ENCODE measurements at regions not wholly inside any gene's neighbourhood (a gene's known extent, or its start where the extent isn't known, plus 50 kb on each side); places are given as distances from the start of the nearest gene placed in this dataset.
A peak's percentile ranks its signal among the peaks of the same experiment; 100 is the strongest.

DNA sequence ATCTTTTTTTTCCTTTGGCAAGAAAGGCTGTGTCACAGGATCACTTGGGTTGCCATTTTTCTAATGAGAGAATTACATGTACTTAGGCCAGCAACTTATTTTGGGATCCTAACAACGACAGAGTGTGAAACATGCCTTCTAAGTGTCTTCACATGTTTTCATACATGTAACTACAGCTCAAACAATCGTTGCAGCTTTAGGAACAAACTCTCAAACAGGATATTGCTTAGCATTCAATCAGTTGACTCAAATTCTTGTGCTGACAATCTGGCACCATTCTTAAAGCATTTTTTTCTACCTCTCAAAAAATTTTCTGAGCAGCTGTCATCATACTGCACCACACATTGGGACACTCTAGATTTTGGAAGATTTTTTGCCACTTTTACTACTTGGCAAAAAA is 435.5 kb downstream of the HINT1 start:
- Histone ChIP-seq H3K79me1 (ENCODE audit: low read depth, low read length) (no peaks in the 10 kb centered on the region), H4K91ac (ENCODE audit: low read depth, low read length, poor library complexity) (no peak overlapping the region), H2BK120ac (ENCODE audit: low read depth, low read length) (no peak overlapping the region), H3K4me2 (ENCODE audit: insufficient read depth, low read length, poor library complexity, severe bottlenecking) (no peak overlapping the region), H3K27ac (replicated peaks; ENCODE audit: low read length) (no peak overlapping the region), H2BK12ac (ENCODE audit: low read length) (no peak overlapping the region), H3K4me3 (ENCODE audit: low read length in 2 of 2) (no peak overlapping the region), H2AK5ac (ENCODE audit: low read depth, low read length) (no peak overlapping the region), H3K9ac (ENCODE audit: low read depth, low read length, poor library complexity) (no peak overlapping the region), H2BK15ac (ENCODE audit: low read length) (no peak overlapping the region), H3K4ac (ENCODE audit: low read length) (no peak overlapping the region), H3K18ac (ENCODE audit: low read length) (no peak overlapping the region), H3K23ac (ENCODE audit: low read depth, low read length, poor library complexity) (no peak overlapping the region), H3K14ac (ENCODE audit: low read length) (no peak overlapping the region), H2BK5ac (ENCODE audit: low read length) (no peak overlapping the region), H2AFZ (ENCODE audit: low read length) (no peak overlapping the region), H4K8ac (ENCODE audit: low read depth, low read length) (no peak overlapping the region), H3K9me3 (replicated peaks in 1 of 2; ENCODE audit: control insufficient read depth in 2 of 2, insufficient read depth in 1 of 2, low read depth in 1 of 2, low read length in 2 of 2) (no peaks in the 10 kb centered on the region), H3K4me1 (ENCODE audit: control insufficient read depth in 2 of 2, insufficient read depth in 1 of 2, low read depth in 1 of 2, low read length in 2 of 2) (no peaks in the 10 kb centered on the region), H3K27me3 (ENCODE audit: control insufficient read depth in 3 of 3, insufficient read depth in 3 of 3, low read depth in 1 of 3, low read length in 3 of 3) (no peaks in the 10 kb centered on the region), H3K36me3 (replicated peaks in 1 of 2; ENCODE audit: control insufficient read depth in 2 of 2, insufficient read depth in 2 of 2, low read length in 2 of 2) (no peaks in the 10 kb centered on the region)
- DNase-seq (ENCODE audit: low spot score): no peak
- no CpG with 5 or more reads among the region's 2 CpGs for WGBS, 2 donors (ENCODE audit: extremely low coverage in 2 of 2, insufficient read length in 2 of 2, insufficient replicate concordance in 1 of 2)

DNA sequence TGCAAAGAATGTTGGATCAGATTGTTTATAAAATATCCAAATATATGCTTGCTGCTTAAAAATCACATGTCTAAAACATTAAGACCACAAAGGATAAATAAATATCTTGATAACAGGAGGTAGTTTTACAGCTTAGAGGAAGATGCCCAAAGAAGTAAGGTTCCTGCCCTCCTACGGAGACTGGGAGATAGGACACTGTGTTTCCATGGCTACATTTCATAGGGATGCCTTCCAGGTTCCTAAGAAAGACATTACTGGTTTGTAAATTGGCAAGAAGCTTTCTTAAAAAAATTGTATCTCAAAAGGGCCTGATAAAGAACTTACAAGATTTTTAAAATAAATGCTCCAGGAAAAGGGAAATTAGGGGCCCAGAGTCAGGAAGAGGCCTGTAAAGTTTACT is 437.2 kb downstream of the HINT1 start:
- Histone ChIP-seq H2AK5ac (ENCODE audit: low read depth, low read length) (no peak overlapping the region), H3K27me3 (ENCODE audit: control insufficient read depth in 3 of 3, insufficient read depth in 3 of 3, low read depth in 1 of 3, low read length in 3 of 3) (no peaks in the 10 kb centered on the region), H2BK15ac (ENCODE audit: low read length) (no peak overlapping the region), H3K4me1 (ENCODE audit: control insufficient read depth in 2 of 2, insufficient read depth in 1 of 2, low read depth in 1 of 2, low read length in 2 of 2) (no peaks in the 10 kb centered on the region), H4K8ac (ENCODE audit: low read depth, low read length) (no peak overlapping the region), H3K79me1 (ENCODE audit: low read depth, low read length) (no peaks in the 10 kb centered on the region), H2BK120ac (ENCODE audit: low read depth, low read length) (no peak overlapping the region), H2AFZ (ENCODE audit: low read length) (no peak overlapping the region), H2BK12ac (ENCODE audit: low read length) (no peak overlapping the region), H3K14ac (ENCODE audit: low read length) (no peak overlapping the region), H3K9me3 (replicated peaks in 1 of 2; ENCODE audit: control insufficient read depth in 2 of 2, insufficient read depth in 1 of 2, low read depth in 1 of 2, low read length in 2 of 2) (no peaks in the 10 kb centered on the region), H3K4ac (ENCODE audit: low read length) (no peak overlapping the region), H3K23ac (ENCODE audit: low read depth, low read length, poor library complexity) (no peak overlapping the region), H3K4me2 (ENCODE audit: insufficient read depth, low read length, poor library complexity, severe bottlenecking) (no peak overlapping the region), H3K9ac (ENCODE audit: low read depth, low read length, poor library complexity) (no peak overlapping the region), H3K36me3 (replicated peaks in 1 of 2; ENCODE audit: control insufficient read depth in 2 of 2, insufficient read depth in 2 of 2, low read length in 2 of 2) (no peaks in the 10 kb centered on the region), H4K91ac (ENCODE audit: low read depth, low read length, poor library complexity) (no peak overlapping the region), H3K27ac (replicated peaks; ENCODE audit: low read length) (no peak overlapping the region), H3K4me3 (ENCODE audit: low read length in 2 of 2) (no peak overlapping the region), H3K18ac (ENCODE audit: low read length) (no peak overlapping the region), H2BK5ac (ENCODE audit: low read length) (no peak overlapping the region)
- no CpG with 5 or more reads among the region's 1 CpG for WGBS, 2 donors (ENCODE audit: extremely low coverage in 2 of 2, insufficient read length in 2 of 2, insufficient replicate concordance in 1 of 2)
- DNase-seq (ENCODE audit: low spot score): no peak

GRCh38 chr5:130724658-130725057 is 440.4 kb downstream of the HINT1 start:
- H2BK15ac ChIP-seq (ENCODE audit: low read length): no peak overlapping the region
- H3K36me3 ChIP-seq (replicated peaks in 1 of 2; ENCODE audit: control insufficient read depth in 2 of 2, insufficient read depth in 2 of 2, low read length in 2 of 2): no peaks in the 10 kb centered on the region
- no peak for DNase-seq (ENCODE audit: low spot score)
- no peak overlapping the region for H4K91ac ChIP-seq (ENCODE audit: low read depth, low read length, poor library complexity)
- no peak overlapping the region for H2BK120ac ChIP-seq (ENCODE audit: low read depth, low read length)
- H3K27me3 ChIP-seq (ENCODE audit: control insufficient read depth in 3 of 3, insufficient read depth in 3 of 3, low read depth in 1 of 3, low read length in 3 of 3): no peaks in the 10 kb centered on the region
- no peaks in the 10 kb centered on the region for H3K4me1 ChIP-seq (ENCODE audit: control insufficient read depth in 2 of 2, insufficient read depth in 1 of 2, low read depth in 1 of 2, low read length in 2 of 2)
- H3K4me3 ChIP-seq (ENCODE audit: low read length in 2 of 2): no peak overlapping the region
- H2BK5ac ChIP-seq (ENCODE audit: low read length): no peak overlapping the region
- H2AFZ ChIP-seq (ENCODE audit: low read length): no peak overlapping the region
- no peak overlapping the region for H4K8ac ChIP-seq (ENCODE audit: low read depth, low read length)
- no peak overlapping the region for H2AK5ac ChIP-seq (ENCODE audit: low read depth, low read length)
- H3K18ac ChIP-seq (ENCODE audit: low read length): no peak overlapping the region
- H3K4ac ChIP-seq (ENCODE audit: low read length): no peak overlapping the region
- whole genome bisulfite sequencing, 2 donors (ENCODE audit: extremely low coverage in 2 of 2, insufficient read length in 2 of 2, insufficient replicate concordance in 1 of 2): no CpG with 5 or more reads among the region's 5 CpGs
- no peak overlapping the region for H3K14ac ChIP-seq (ENCODE audit: low read length)
- H3K9ac ChIP-seq (ENCODE audit: low read depth, low read length, poor library complexity): no peak overlapping the region
- no peak overlapping the region for H2BK12ac ChIP-seq (ENCODE audit: low read length)
- H3K79me1 ChIP-seq (ENCODE audit: low read depth, low read length): no peaks in the 10 kb centered on the region
- no peak overlapping the region for H3K23ac ChIP-seq (ENCODE audit: low read depth, low read length, poor library complexity)
- H3K27ac ChIP-seq (replicated peaks; ENCODE audit: low read length): no peak overlapping the region
- no peaks in the 10 kb centered on the region for H3K9me3 ChIP-seq (replicated peaks in 1 of 2; ENCODE audit: control insufficient read depth in 2 of 2, insufficient read depth in 1 of 2, low read depth in 1 of 2, low read length in 2 of 2)
- H3K4me2 ChIP-seq (ENCODE audit: insufficient read depth, low read length, poor library complexity, severe bottlenecking): no peak overlapping the region

DNA sequence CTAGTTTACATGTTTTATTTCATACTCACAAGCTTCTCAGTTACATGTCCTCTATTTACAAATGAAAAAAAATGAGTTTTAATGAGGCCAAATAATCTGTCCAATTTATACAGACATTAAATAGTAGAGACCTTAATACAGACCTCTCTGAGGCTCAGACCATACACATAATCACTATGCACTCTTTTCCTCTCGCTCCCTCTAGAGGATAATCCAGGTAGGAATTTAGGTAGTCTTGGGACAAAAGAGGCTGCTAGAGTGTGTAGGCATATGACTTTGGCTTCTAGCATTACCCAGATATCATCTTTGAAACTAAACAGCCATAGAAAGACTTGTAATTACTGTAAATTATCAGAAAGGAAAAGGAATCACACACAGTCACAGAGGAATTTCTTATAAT is 444.7 kb downstream of the HINT1 start:
- Histone ChIP-seq H3K9ac (ENCODE audit: low read depth, low read length, poor library complexity) (no peak overlapping the region), H3K27me3 (ENCODE audit: control insufficient read depth in 3 of 3, insufficient read depth in 3 of 3, low read depth in 1 of 3, low read length in 3 of 3) (no peaks in the 10 kb centered on the region), H2BK15ac (ENCODE audit: low read length) (no peak overlapping the region), H4K8ac (ENCODE audit: low read depth, low read length) (no peak overlapping the region), H3K4me2 (ENCODE audit: insufficient read depth, low read length, poor library complexity, severe bottlenecking) (no peak overlapping the region), H3K18ac (ENCODE audit: low read length) (no peak overlapping the region), H3K4ac (ENCODE audit: low read length) (no peak overlapping the region), H3K14ac (ENCODE audit: low read length) (no peak overlapping the region), H3K4me1 (ENCODE audit: control insufficient read depth in 2 of 2, insufficient read depth in 1 of 2, low read depth in 1 of 2, low read length in 2 of 2) (peaks cover 0 to under 1% of the 10 kb centered on the region in 2 donors), H3K79me1 (ENCODE audit: low read depth, low read length) (no peaks in the 10 kb centered on the region), H3K23ac (ENCODE audit: low read depth, low read length, poor library complexity) (no peak overlapping the region), H3K9me3 (replicated peaks in 1 of 2; ENCODE audit: control insufficient read depth in 2 of 2, insufficient read depth in 1 of 2, low read depth in 1 of 2, low read length in 2 of 2) (no peaks in the 10 kb centered on the region), H2BK12ac (ENCODE audit: low read length) (no peak overlapping the region), H3K36me3 (replicated peaks in 1 of 2; ENCODE audit: control insufficient read depth in 2 of 2, insufficient read depth in 2 of 2, low read length in 2 of 2) (no peaks in the 10 kb centered on the region), H3K4me3 (ENCODE audit: low read length in 2 of 2) (no peak overlapping the region), H3K27ac (replicated peaks; ENCODE audit: low read length) (no peak overlapping the region), H2BK120ac (ENCODE audit: low read depth, low read length) (no peak overlapping the region), H2BK5ac (ENCODE audit: low read length) (no peak overlapping the region), H2AK5ac (ENCODE audit: low read depth, low read length) (no peak overlapping the region), H4K91ac (ENCODE audit: low read depth, low read length, poor library complexity) (no peak overlapping the region), H2AFZ (ENCODE audit: low read length) (no peak overlapping the region)
- peak; percentile 53 for DNase-seq (ENCODE audit: low spot score)
- no CpG with 5 or more reads among the region's 1 CpG for WGBS, 2 donors (ENCODE audit: extremely low coverage in 2 of 2, insufficient read length in 2 of 2, insufficient replicate concordance in 1 of 2)

All from neuronal stem cell (in vitro differentiated cells).